GM20431 (cell line): ENCODE measurements at regions not wholly inside any gene's neighbourhood (a gene's known extent, or its start where the extent isn't known, plus 50 kb on each side); places are given as distances from the start of the nearest gene placed in this dataset.

Source experiments
- in situ Hi-C: fragments of 300-500 bp; cut with MseI, MboI; formaldehyde crosslinking; loops from one replicate; pipeline ENCODE4 v1.15.0; 2020; ENCODE audit warnings: low sequenced_read_pairs; ENCODE audit not compliant: unreplicated experiment

- in situ Hi-C loops, result no loop called here
Observed at GRCh38 chr1:192418552-192419285, 101.9 kb downstream of the RGS21 start.

- in situ Hi-C loops, result no loop called here
Observed at GRCh38 chr1:192430644-192431043, 113.9 kb downstream of the RGS21 start.

GRCh38 chr1:192435704-192436103 lies 118.9 kb downstream of the RGS21 start:
- in situ Hi-C loops, result no loop called here

GRCh38 chr1:192436441-192437078 lies 119.8 kb downstream of the RGS21 start:
- in situ Hi-C loops, result no loop called here

- in situ Hi-C loops, result no loop called here
Observed at GRCh38 chr1:192438737-192439136, 121.9 kb downstream of the RGS21 start.

GRCh38 chr1:192439373-192440025 lies 122.7 kb downstream of the RGS21 start:
- in situ Hi-C loops, result no loop called here

- in situ Hi-C loops, result no loop called here
Observed at GRCh38 chr1:192441492-192441891, 124.7 kb downstream of the RGS21 start.

GRCh38 chr1:192442736-192443135 lies 125.9 kb downstream of the RGS21 start:
- in situ Hi-C loops, result no loop called here

- in situ Hi-C loops, result no loop called here
Observed at GRCh38 chr1:192443616-192444015, 126.8 kb downstream of the RGS21 start.

GRCh38 chr1:192445241-192445640 lies 128.4 kb downstream of the RGS21 start:
- in situ Hi-C loops, result no loop called here

- in situ Hi-C loops, result no loop called here
Observed at GRCh38 chr1:192445839-192446489, 129.2 kb downstream of the RGS21 start.

GRCh38 chr1:192448026-192448578 lies 127.5 kb upstream of the RGS1 start:
- in situ Hi-C loops, result no loop called here

- in situ Hi-C loops, result loop anchor here (25.0 kb wide), 1 partner anchor 559 kb away; no protein-coding TSS in a partner anchor
Observed at GRCh38 chr1:192453360-192453992, 122.1 kb upstream of the RGS1 start.

GRCh38 chr1:192459467-192459866 lies 116.1 kb upstream of the RGS1 start:
- in situ Hi-C loops, result loop anchor here (25.0 kb wide), 1 partner anchor 553 kb away; no protein-coding TSS in a partner anchor

GRCh38 chr1:192461684-192462083 lies 113.9 kb upstream of the RGS1 start:
- in situ Hi-C loops, result loop anchor here (25.0 kb wide), 1 partner anchor 551 kb away; no protein-coding TSS in a partner anchor

GRCh38 chr1:192462616-192463015 lies 113.0 kb upstream of the RGS1 start:
- in situ Hi-C loops, result loop anchor here (25.0 kb wide), 1 partner anchor 550 kb away; no protein-coding TSS in a partner anchor

- in situ Hi-C loops, result loop anchor here (25.0 kb wide), 1 partner anchor 549 kb away; no protein-coding TSS in a partner anchor
Observed at GRCh38 chr1:192463661-192464060, 111.9 kb upstream of the RGS1 start.

GRCh38 chr1:192465221-192465620 lies 110.4 kb upstream of the RGS1 start:
- in situ Hi-C loops, result loop anchor here (25.0 kb wide), 1 partner anchor 547 kb away; no protein-coding TSS in a partner anchor

GRCh38 chr1:192474080-192474683 lies 101.4 kb upstream of the RGS1 start:
- in situ Hi-C loops, result loop anchor here (25.0 kb wide), 1 partner anchor 538 kb away; no protein-coding TSS in a partner anchor
